GM19239 (cell line): ENCODE measurements at regions not wholly inside any gene's neighbourhood (a gene's known extent, or its start where the extent isn't known, plus 50 kb on each side); places are given as distances from the start of the nearest gene placed in this dataset.
"Not testable (repeated sequence)": the region's sequence is repeated elsewhere in the genome, so short reads cannot be mapped to it uniquely, and the experiment has no call there.

Source experiments
- DNase-seq: peaks from one replicate; pipeline ENCODE4 v3.0.0; 2011; ENCODE audit warnings: low spot score; ENCODE audit not compliant: insufficient read length
- FAIRE-seq: peaks from 2 replicates; lab custom pipeline; 2011; peaks lifted over from hg19 to GRCh38; lab: Jason Lieb, UNC

DNA sequence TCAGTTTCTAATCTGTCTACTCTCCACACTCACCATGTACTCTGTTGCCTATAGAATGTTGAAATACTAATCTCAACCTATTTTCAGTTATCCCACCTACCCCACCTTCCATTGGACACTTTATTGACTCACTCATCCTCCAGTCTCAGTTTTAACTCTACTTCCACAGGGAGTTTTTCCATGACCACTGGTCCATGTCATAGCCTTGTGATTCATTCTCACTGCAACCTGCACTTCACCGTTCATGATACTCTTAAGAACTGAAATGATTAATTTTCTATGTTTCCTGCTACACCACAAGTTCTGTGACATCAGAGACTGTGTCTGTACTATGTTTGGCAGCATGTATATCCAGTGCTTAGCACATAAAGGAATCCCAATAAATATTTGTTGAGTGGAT is 122.8 kb upstream of the HSF2 start:
- FAIRE-seq (no peak), DNase-seq (no peak)

DNA sequence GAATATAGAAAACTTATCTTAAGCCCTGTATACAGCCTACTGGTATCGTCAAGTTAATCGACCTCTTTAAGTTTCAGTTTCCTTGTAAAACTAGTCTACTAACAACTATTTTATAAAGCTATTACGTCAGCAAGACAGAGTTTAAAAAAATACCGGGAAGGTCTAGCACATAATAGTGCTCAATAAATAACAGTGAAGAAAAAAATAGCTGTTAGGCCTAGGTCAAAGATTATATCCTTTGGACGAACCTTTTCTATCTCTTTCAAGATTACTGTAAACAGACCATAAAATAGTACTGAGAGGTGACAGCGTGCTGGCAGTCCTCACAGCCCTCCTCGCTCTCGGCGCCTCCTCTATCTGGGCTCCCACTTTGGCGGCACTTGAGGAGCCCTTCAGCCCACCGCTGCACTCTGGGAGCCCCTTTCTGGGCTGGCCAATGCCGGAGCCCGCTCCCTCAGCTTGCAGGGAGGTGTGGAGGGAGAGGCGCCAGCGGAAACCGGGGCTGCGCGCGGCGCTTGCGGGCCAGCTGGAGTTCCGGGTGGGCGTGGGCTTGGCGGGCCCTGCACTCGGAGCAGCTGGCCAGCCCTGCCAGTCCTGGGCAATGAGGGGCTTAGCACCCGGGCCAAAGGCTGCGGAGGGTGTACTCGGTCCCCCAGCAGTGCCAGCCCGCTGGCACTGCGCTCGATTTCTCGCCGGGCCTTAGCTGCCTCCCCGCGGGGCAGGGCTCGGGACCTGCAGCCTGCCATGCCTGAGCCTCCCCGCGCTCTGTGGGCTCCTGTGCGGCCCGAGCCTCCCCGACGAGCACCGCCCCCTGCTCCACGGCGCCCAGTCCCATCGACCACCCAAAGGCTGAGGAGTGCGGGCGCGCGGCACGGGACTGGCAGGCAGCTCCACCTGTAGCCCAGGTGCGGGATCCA is 119.1 kb upstream of the HSF2 start:
- FAIRE-seq, DNase-seq: not testable (repeated sequence)

DNA sequence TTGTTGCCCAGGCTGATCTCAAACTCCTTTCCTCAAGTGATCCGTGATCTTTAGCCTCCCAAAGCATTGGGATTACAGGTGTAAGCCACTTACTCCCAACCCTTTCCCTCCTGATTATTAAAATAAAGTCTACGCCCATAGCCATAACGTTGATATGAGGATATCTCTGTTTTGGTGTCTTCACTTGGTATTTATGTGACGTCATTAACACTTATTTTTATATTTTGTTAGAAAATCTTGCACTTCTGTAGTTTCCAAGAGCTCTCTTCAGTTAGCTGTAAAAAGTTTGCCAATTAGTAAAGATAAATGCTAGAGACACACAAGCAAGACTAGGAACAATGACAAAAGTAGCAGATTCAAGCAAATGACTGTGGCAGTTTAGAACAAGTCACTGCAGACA is 115.6 kb upstream of the HSF2 start:
- no peak for FAIRE-seq

DNA sequence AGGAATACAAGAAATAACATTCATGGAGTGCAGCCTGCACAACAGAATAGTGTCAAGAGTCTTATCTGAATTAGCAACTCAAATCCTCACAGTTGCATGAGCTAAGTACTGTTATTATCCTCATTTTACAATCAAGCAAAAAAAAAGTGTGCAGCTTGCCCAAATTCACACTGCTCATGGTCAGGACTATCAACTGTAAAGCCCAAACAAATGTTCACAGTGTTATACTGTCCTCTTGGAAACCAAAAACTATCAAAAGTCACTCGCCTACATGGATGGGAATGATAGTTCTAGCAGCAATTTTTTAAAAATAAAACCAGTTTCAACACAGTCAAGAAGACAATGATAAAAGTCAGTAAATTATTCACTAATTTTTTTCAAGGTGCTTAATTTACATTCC is 114.6 kb upstream of the HSF2 start:
- FAIRE-seq: no peak
- no peak for DNase-seq

More for the DNA sequence above, 115.6 kb upstream of the HSF2 start:
- no peak for DNase-seq

DNA sequence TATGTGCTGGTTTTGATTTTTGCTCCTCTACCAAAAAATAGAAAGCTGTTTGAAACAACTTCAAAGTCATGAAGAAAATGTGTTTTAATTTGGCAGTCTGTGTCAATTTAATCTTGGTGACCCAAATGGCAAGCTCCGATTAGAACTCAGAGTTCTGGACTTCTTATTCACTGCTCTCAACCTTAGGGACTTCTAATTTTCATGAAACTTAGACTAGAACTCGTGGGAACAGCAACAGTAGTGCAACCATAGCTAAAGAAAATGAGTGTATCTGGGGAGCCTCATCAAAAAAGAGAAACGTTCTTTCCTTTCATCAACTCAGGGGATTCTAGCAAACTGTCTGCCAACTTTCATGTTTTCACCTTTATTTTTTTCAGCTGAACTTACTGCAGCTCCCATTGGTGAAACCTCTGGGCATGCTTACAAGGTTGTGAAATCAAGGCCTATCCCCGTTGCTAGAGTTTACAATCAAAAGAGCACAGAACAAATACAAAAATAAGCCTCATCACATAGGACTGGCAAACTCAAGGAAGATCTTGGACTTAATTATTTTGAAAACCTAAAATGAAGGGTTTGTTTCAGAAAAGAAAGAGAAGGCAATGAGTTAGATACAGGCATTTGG is 114.0 kb upstream of the HSF2 start:
- no peak for FAIRE-seq

DNA sequence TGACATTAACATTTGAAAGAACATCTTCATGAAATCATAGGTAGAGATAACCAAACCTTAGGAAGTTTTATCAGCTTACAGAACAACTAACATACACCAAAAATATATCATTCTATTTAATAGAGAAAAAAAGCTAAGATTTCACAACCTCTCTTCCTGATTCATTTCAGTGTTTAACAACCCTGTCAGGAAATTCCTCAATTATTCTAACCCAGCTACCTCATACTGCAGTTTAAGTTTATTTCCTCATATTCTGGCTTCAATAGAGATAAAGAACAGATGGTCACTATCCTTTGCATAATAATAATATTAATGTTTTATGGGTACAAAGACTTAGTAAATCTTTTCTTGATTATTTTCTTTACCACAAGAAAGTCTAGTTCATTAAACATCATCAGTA is 112.9 kb upstream of the HSF2 start:
- FAIRE-seq (no peak), DNase-seq (no peak)

More for the DNA sequence above, 114.0 kb upstream of the HSF2 start:
- DNase-seq: no peak

DNA sequence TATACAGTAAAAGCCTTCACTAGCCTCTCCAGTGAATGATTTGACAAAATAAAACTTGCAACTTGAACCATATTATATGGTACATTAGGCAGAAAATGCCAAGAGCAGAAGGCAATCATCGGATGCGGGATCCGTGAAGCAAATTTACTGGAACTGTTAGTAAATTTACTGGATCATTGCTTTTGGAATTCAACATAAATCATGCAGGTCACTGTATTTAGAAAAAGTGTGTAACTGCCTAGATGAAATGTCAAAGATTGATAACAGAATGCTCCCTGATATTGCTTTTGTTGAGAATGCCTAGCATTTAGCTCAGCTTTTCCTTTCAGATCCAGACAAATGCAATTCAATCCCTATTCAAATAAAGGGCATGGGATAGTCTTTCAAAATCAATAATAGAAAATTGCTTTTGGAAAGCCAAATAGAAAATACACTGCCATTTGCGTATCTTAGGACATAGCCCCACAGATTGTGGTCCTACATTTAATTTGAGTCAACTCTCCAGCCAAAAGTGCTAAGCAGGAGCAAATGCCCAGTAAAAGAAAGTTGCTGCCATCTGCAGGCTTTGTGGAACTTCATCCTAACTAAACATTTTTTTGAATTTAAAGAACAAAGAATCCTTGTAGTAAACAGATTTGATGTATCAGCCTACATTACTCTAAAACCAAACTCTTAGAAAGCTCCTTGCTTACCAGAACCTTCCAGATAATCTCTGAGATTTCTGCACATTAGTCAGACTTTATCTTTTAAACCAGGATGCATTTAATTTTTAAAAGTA is 109.5 kb upstream of the HSF2 start:
- no peak for FAIRE-seq
- no peak for DNase-seq

DNA sequence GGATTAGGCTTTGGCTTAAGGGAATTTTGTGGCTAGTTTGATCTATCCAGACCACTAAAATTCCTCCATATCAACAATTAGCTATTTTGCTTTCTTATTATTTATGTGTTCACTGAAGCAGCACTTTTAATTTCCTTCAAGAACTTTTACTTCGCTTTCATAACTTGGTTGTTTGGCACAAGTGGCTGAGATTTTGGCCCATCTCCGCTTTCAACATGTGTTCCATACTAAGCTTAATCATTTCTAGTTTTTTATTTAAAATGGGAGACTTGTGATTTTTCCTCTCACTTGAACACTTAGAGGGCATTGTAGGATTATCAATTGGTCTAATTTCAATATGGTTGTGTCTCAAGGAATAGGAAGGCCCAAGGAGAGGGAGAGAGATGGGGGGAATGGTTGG is 102.4 kb upstream of the HSF2 start:
- DNase-seq (no peak), FAIRE-seq (no peak)

DNA sequence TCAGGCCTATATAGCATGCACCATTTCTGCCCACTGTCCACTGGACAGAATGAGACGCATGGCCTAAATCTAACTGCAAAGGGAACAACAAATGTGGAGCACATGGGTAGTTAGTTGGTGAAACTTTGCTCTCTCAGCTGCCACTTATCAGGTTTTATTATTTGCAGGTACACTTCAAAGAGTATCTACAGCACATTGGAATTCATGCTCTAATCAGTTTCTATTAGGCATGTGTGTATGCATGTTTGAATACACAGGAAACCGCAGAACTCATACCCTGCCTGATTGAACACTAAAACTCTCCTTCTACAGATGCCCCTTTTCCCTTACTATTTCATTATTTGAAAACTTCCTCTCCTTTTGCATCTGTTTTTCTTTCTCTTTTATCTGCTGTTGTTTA is 97.4 kb upstream of the HSF2 start:
- DNase-seq: no peak
- FAIRE-seq: no peak

DNA sequence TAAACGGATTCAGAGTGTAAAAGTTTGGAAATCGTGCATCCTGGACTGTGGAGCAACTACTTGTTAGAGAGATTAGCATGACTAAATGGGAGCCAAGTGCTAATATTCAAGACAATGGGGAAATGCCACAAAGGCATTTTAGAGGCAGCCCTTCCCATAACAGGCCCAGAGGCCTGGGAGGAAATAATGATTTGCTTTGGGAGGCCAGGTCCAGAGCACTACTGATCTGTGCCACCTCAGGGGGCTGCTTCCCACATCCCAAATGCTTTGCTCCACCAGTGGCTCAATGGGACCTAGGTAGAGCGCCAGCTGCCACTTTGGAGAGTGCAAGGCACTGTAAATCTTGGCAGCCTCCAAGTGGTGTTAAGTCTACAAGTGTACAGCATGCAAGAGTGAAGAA is 91.9 kb upstream of the HSF2 start:
- FAIRE-seq (no peak), DNase-seq (no peak)

DNA sequence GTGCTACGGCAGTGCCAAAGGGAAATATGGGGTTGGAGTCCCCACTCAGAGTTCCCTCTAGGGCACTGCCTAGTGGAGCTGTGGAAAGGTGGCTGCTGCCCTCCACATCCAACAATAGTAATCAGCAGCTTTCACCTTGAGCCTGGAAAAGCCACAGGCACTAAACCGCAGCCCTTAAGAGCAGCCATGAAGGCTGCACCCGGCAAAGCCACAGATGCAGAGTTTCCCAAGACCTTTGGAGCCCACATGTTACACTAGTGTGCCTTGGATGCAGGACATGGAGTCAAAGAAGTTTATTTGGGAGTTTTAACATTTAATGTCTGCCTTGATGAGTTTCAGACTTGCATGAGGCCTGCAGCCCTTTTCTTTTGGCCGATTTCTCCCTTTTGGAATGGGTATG is 91.4 kb upstream of the HSF2 start:
- FAIRE-seq: no peak

DNA sequence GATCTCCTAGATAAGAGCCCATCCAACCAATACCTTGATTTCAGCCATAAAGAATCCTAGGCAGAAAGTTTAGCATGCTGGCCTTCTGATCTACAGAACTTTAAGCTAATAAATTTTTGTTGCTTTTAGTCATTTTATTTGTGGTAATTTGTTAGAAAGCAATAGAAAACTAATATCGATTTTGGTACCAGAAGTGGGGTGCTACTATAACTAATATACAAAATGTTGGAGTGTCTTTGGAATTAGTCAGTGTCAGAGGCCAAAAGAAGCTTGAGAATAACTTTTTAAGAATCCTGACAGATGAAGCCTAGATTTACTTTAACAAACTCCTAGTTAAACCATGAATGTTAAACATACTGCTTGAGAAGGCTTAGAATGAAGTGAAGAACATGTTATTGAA is 83.6 kb upstream of the HSF2 start:
- FAIRE-seq (no peak), DNase-seq (no peak)

More for the DNA sequence above, 91.4 kb upstream of the HSF2 start:
- no peak for DNase-seq

DNA sequence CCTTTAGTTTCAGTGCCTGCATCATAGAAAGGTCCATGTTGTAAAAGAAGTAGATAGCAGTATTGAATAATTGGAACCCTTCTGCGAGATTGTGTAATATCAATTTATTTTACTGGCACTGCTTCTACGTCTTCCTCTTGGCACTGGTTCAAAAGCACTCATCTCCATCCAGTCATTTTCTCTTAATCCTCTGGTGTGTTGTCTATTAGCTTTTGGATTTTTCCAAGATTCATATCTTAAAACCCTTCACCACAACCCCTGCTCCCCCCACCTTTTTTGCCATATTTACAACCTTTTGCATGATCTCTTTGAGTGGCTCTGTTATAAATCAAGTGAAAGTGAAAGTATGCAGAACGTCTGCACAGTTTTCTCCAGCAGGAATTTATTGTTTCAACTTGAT is 76.6 kb upstream of the HSF2 start:
- DNase-seq (no peak), FAIRE-seq (no peak)

DNA sequence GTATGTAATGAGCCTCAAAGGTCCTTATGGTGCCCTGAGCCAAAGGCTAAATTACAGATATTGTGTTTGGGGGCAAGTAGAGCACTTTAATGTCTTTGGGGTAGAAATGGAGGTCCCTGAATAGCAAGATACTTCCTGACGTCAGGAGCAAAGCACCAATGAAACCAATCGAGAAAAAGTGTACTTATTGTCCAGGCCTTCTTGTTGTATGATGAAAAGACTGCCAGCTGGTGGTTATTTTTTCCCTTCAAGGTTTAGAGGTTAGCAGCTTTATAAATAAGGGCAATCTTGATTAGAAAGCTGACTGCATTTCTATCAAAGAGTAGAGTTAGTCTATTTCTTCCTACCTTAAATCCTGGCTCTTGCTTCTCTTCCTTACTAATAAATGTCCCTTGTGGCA is 76.1 kb upstream of the HSF2 start:
- no peak for DNase-seq

DNA sequence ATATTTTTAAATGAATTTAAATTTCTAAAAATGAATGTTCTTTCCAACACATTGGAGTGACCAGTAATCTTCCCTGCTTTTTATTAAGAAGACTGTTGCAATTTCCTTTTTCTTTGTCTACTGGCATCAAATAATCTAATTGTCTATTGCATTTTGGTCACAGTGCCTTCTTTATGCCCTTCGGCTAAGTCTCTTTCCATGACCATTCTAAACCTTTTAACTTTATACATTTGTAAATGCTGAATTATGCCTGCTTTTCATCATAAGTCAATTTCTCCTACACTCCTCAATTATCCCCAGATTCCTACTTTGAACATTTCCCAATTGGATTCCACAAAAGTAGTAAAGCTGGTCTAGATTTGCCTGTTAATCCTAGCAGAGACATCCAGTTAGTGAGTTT is 69.1 kb upstream of the HSF2 start:
- FAIRE-seq: no peak
- no peak for DNase-seq

More for the DNA sequence above, 76.1 kb upstream of the HSF2 start:
- FAIRE-seq: no peak

DNA sequence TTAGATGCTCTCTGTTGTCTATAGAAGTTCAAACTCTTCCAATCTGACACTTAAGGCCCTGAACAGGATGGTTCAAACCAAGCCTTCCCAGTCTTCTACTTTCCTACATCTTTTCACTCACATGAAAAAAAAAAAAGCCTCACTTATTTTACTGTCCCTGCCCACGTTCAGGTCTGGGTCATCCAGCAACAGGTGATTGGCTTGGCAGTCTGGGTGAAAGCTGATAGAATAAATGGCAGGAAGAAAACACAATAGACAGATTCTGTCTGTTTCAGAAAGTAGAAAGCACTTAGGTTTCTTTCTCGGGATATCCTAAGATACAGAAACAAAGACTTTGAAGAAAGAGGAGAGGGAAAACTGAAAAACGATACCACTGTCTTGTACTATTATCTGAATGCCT is 61.8 kb upstream of the HSF2 start:
- DNase-seq: no peak
- no peak for FAIRE-seq

DNA sequence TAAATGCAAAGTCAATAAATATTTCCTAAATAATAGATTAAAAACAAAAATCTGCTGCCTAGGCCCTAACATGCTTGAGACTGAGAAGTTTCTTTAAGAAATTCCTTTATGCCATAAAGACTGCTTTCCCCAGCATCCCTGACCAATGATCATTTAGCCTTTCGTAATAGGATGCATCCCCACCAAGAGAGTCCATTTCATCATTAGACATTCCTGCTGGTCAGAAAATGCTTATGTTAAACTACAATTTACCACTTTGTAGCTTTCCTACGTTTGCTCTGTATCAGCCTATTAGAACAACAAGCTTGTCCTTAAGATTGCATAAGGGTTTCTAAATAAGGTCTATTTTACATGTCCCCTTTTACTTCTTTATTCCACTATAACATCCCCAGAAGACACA is 59.8 kb upstream of the HSF2 start:
- DNase-seq: no peak
- FAIRE-seq: no peak

DNA sequence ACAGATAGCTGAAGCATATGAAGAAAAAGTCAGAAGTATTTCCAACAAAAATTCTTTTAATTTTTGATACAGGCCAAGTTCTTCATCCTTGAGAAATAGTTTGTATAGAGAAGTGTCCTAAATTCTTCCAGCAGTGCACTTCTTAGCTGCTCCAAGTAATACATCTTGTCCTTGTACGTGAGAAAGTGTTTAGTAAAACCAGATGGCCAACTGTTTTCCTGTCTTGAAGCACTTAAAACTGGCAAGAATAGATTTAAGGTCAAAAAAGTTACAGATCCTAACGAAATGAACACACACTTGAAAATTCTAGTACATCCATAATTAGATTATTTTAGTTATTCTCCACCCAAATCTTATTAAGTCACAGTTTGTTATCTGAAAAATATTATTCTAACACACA is 52.2 kb upstream of the HSF2 start:
- FAIRE-seq (no peak), DNase-seq (no peak)

DNA sequence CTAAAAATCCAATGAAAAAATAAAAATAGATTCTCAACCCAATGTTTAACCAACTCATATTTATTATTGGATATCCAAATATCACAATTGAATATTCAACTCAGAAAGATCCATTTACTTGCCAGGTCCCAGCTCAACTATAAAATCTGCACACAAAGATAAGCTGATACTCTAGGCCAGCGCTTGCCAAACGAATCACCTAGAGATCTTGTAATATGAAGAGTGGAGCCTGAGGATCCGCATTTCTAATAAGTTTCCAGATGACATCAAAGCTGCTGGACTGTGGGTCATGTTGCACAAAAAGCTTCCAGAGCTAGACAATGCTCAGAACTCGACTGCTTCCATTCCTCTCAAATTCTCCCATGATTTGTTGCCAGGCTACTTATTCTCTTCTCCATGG is 51.7 kb upstream of the HSF2 start:
- no peak for FAIRE-seq
- no peak for DNase-seq
